ENCODE measurements at regions not wholly inside any gene's neighbourhood (a gene's known extent, or its start where the extent isn't known, plus 50 kb on each side); places are given as distances from the start of the nearest gene placed in this dataset.

GRCh38 chr9:23608456-23608855, 217.6 kb downstream of the ELAVL2 start:
- no peak overlapping the region for H3K4me3 ChIP-seq (ENCODE audit: low read length)
- no peaks in the 10 kb centered on the region for H3K36me3 ChIP-seq (ENCODE audit: control insufficient read depth, insufficient read depth, low read length)
- 53% methylated on average over 2 of the region's 3 CpGs for WGBS (ENCODE audit: insufficient coverage, low lambda C conversion rate)
- H3K27ac ChIP-seq (ENCODE audit: low read length), result no peak overlapping the region
- DNase-seq, result no peak
- no peaks in the 10 kb centered on the region for H3K4me1 ChIP-seq (ENCODE audit: control insufficient read depth, insufficient read depth, low read length)
- no peaks in the 10 kb centered on the region for H3K9me3 ChIP-seq (ENCODE audit: control insufficient read depth, low read depth, low read length)
- no peaks in the 10 kb centered on the region for H3K27me3 ChIP-seq (ENCODE audit: control insufficient read depth, insufficient read depth, low read length)

- H3K36me3 ChIP-seq (ENCODE audit: control insufficient read depth, insufficient read depth, low read length), result no peaks in the 10 kb centered on the region
- no peak for DNase-seq
- WGBS (ENCODE audit: insufficient coverage, low lambda C conversion rate), result 92% methylated on average over 2 of the region's 3 CpGs
Observed at GRCh38 chr9:23611869-23612268, 214.2 kb downstream of the ELAVL2 start.

GRCh38 chr9:23615569-23615968, 210.5 kb downstream of the ELAVL2 start:
- WGBS (ENCODE audit: insufficient coverage, low lambda C conversion rate), result 100% methylated on average over 3 of the region's 6 CpGs
- H3K4me3 ChIP-seq (ENCODE audit: low read length), result no peak overlapping the region
- no peak for DNase-seq

More at GRCh38 chr9:23611869-23612268, 214.2 kb downstream of the ELAVL2 start:
- Histone ChIP-seq H3K27ac (ENCODE audit: low read length) (no peak overlapping the region), H3K4me1 (ENCODE audit: control insufficient read depth, insufficient read depth, low read length) (no peaks in the 10 kb centered on the region), H3K9me3 (ENCODE audit: control insufficient read depth, low read depth, low read length) (no peaks in the 10 kb centered on the region), H3K27me3 (ENCODE audit: control insufficient read depth, insufficient read depth, low read length) (no peaks in the 10 kb centered on the region), H3K4me3 (ENCODE audit: low read length) (no peak overlapping the region)

DNA sequence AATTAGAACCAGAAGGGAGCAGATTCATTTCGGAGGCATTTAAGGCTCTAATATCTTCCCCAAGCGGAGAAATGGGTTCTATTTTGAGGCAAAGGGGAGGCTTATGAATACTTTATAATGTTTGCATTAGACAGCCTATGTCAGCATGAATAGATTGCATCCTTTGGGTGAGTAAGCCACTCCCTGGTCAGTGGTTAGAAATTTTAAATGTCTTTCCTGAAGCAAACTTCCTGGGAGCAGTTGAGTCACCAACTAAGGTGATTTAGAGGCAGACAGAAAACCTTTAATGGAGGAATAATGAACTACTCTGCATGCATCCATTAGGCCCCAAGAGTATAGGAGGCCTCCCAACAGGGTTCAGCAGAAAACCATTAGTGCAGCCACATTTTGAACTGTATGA, 204.9 kb downstream of the ELAVL2 start:
- Histone ChIP-seq H3K27me3 (ENCODE audit: control insufficient read depth, insufficient read depth, low read length) (no peaks in the 10 kb centered on the region), H3K27ac (ENCODE audit: low read length) (no peak overlapping the region), H3K4me1 (ENCODE audit: control insufficient read depth, insufficient read depth, low read length) (no peaks in the 10 kb centered on the region), H3K36me3 (ENCODE audit: control insufficient read depth, insufficient read depth, low read length) (no peaks in the 10 kb centered on the region), H3K4me3 (ENCODE audit: low read length) (no peak overlapping the region), H3K9me3 (ENCODE audit: control insufficient read depth, low read depth, low read length) (no peaks in the 10 kb centered on the region)
- WGBS (ENCODE audit: insufficient coverage, low lambda C conversion rate), result no CpG with 5 or more reads among the region's 2 CpGs
- DNase-seq, result no peak

More at GRCh38 chr9:23615569-23615968, 210.5 kb downstream of the ELAVL2 start:
- H3K9me3 ChIP-seq (ENCODE audit: control insufficient read depth, low read depth, low read length), result no peaks in the 10 kb centered on the region
- no peaks in the 10 kb centered on the region for H3K4me1 ChIP-seq (ENCODE audit: control insufficient read depth, insufficient read depth, low read length)
- no peak overlapping the region for H3K27ac ChIP-seq (ENCODE audit: low read length)
- no peaks in the 10 kb centered on the region for H3K27me3 ChIP-seq (ENCODE audit: control insufficient read depth, insufficient read depth, low read length)
- no peaks in the 10 kb centered on the region for H3K36me3 ChIP-seq (ENCODE audit: control insufficient read depth, insufficient read depth, low read length)

- Histone ChIP-seq H3K4me1 (ENCODE audit: control insufficient read depth, insufficient read depth, low read length) (no peaks in the 10 kb centered on the region), H3K4me3 (ENCODE audit: low read length) (no peak overlapping the region), H3K9me3 (ENCODE audit: control insufficient read depth, low read depth, low read length) (no peaks in the 10 kb centered on the region), H3K27me3 (ENCODE audit: control insufficient read depth, insufficient read depth, low read length) (no peaks in the 10 kb centered on the region), H3K27ac (ENCODE audit: low read length) (no peak overlapping the region), H3K36me3 (ENCODE audit: control insufficient read depth, insufficient read depth, low read length) (no peaks in the 10 kb centered on the region)
- DNase-seq, result no peak
- WGBS (ENCODE audit: insufficient coverage, low lambda C conversion rate), result 57% methylated on average over 1 of the region's 3 CpGs
Observed at GRCh38 chr9:23621924-23622323, 204.1 kb downstream of the ELAVL2 start.

- H3K4me3 ChIP-seq (ENCODE audit: low read length), result no peak overlapping the region
- no peaks in the 10 kb centered on the region for H3K27me3 ChIP-seq (ENCODE audit: control insufficient read depth, insufficient read depth, low read length)
- H3K27ac ChIP-seq (ENCODE audit: low read length), result no peak overlapping the region
- H3K9me3 ChIP-seq (ENCODE audit: control insufficient read depth, low read depth, low read length), result no peaks in the 10 kb centered on the region
- H3K4me1 ChIP-seq (ENCODE audit: control insufficient read depth, insufficient read depth, low read length), result no peaks in the 10 kb centered on the region
- no peaks in the 10 kb centered on the region for H3K36me3 ChIP-seq (ENCODE audit: control insufficient read depth, insufficient read depth, low read length)
- 100% methylated on average over 2 of the region's 4 CpGs for WGBS (ENCODE audit: insufficient coverage, low lambda C conversion rate)
- no peak for DNase-seq
Observed at GRCh38 chr9:23622396-23622795, 203.6 kb downstream of the ELAVL2 start.

DNA sequence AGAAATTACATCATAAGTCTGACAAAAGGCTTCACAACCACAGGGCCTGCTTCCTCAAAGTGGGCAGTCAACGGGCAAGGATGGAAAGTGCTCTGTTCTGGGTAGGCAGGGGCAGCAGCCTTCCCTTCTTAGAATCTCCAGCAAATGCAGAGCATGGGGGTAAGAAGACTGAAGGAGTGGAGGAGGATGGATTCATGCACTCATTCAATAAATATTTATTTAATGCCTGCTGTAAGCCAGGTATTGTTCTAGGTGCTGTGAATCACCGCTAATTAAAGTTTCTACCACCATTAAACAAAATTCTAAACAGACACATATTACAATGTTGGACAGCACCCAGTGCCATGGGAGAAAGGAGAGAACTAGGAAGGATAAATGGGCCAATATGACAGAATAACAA, 195.6 kb downstream of the ELAVL2 start:
- H3K4me1 ChIP-seq (ENCODE audit: control insufficient read depth, insufficient read depth, low read length), result no peaks in the 10 kb centered on the region
- H3K27me3 ChIP-seq (ENCODE audit: control insufficient read depth, insufficient read depth, low read length), result no peaks in the 10 kb centered on the region
- H3K36me3 ChIP-seq (ENCODE audit: control insufficient read depth, insufficient read depth, low read length), result no peaks in the 10 kb centered on the region
- no peak overlapping the region for H3K27ac ChIP-seq (ENCODE audit: low read length)
- H3K9me3 ChIP-seq (ENCODE audit: control insufficient read depth, low read depth, low read length), result no peaks in the 10 kb centered on the region
- no peak for DNase-seq
- 100% methylated on average over 1 of the region's 2 CpGs for WGBS (ENCODE audit: insufficient coverage, low lambda C conversion rate)
- H3K4me3 ChIP-seq (ENCODE audit: low read length), result no peak overlapping the region

DNA sequence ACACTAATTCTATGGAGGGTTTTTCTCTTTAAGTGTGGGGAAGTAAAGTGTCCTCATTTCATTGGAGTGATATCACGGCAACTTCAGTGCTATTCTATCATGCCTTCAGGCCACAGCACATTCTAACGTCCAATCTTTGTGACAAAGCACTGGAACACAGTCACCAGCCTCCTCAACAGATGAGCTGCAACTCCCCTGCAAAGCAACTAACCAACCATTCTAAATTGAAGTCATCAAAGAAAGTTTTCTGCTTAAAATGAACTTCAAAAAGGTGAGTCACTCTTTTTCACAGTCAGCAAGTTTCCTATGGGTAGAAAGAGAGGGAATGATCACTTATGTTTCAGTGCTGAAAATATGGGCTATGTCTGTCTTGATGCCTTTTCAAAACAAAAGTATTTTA, 190.8 kb downstream of the ELAVL2 start:
- H3K36me3 ChIP-seq (ENCODE audit: control insufficient read depth, insufficient read depth, low read length), result no peaks in the 10 kb centered on the region
- no peaks in the 10 kb centered on the region for H3K4me1 ChIP-seq (ENCODE audit: control insufficient read depth, insufficient read depth, low read length)
- no peaks in the 10 kb centered on the region for H3K9me3 ChIP-seq (ENCODE audit: control insufficient read depth, low read depth, low read length)
- no peaks in the 10 kb centered on the region for H3K27me3 ChIP-seq (ENCODE audit: control insufficient read depth, insufficient read depth, low read length)
- no peak for DNase-seq
- H3K4me3 ChIP-seq (ENCODE audit: low read length), result no peak overlapping the region
- WGBS (ENCODE audit: insufficient coverage, low lambda C conversion rate), result no CpG with 5 or more reads among the region's 2 CpGs
- no peak overlapping the region for H3K27ac ChIP-seq (ENCODE audit: low read length)

GRCh38 chr9:23636199-23636598, 189.8 kb downstream of the ELAVL2 start:
- H3K27ac ChIP-seq (ENCODE audit: low read length), result no peak overlapping the region
- H3K4me1 ChIP-seq (ENCODE audit: control insufficient read depth, insufficient read depth, low read length), result no peaks in the 10 kb centered on the region
- H3K27me3 ChIP-seq (ENCODE audit: control insufficient read depth, insufficient read depth, low read length), result no peaks in the 10 kb centered on the region
- no peak overlapping the region for H3K4me3 ChIP-seq (ENCODE audit: low read length)
- H3K36me3 ChIP-seq (ENCODE audit: control insufficient read depth, insufficient read depth, low read length), result no peaks in the 10 kb centered on the region
- H3K9me3 ChIP-seq (ENCODE audit: control insufficient read depth, low read depth, low read length), result no peaks in the 10 kb centered on the region
- 50% methylated on average over 1 of the region's 2 CpGs for WGBS (ENCODE audit: insufficient coverage, low lambda C conversion rate)
- no peak for DNase-seq

- 80% methylated on average over 1 of the region's 3 CpGs for WGBS (ENCODE audit: insufficient coverage, low lambda C conversion rate)
- no peak overlapping the region for H3K27ac ChIP-seq (ENCODE audit: low read length)
- H3K27me3 ChIP-seq (ENCODE audit: control insufficient read depth, insufficient read depth, low read length), result no peaks in the 10 kb centered on the region
- H3K9me3 ChIP-seq (ENCODE audit: control insufficient read depth, low read depth, low read length), result no peaks in the 10 kb centered on the region
- no peak for DNase-seq
- H3K4me1 ChIP-seq (ENCODE audit: control insufficient read depth, insufficient read depth, low read length), result no peaks in the 10 kb centered on the region
- no peaks in the 10 kb centered on the region for H3K36me3 ChIP-seq (ENCODE audit: control insufficient read depth, insufficient read depth, low read length)
- no peak overlapping the region for H3K4me3 ChIP-seq (ENCODE audit: low read length)
Observed at GRCh38 chr9:23638011-23638410, 188.0 kb downstream of the ELAVL2 start.

DNA sequence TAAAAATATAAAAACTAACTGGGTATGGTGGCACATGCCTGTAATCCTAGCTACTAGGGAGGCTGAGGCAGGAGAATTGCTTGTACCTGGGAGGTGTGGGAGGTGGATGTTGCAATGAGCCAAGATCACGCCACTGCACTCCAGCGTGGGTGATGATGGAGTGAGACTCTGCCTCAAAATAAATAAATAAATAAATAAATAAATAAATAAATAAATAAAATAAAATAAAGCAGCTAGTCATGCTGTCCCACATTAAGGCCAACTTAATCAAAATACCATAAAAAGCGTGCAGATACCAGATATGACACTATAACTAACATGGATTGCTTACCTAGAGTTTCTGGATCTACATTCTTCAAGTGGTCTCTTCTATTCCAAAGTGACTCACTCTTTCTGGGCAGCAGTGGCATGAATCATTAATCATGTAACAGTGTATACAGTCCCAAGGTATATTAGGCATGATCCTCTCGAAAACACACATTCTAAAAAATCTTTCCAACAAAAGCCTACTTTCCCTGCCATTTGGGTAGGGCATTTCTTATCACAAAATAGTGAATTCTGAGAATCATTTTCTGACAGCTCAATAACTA, 187.1 kb downstream of the ELAVL2 start:
- H3K36me3 ChIP-seq (ENCODE audit: control insufficient read depth, insufficient read depth, low read length), result no peaks in the 10 kb centered on the region
- no peak for DNase-seq
- H3K4me3 ChIP-seq (ENCODE audit: low read length), result no peak overlapping the region
- H3K27me3 ChIP-seq (ENCODE audit: control insufficient read depth, insufficient read depth, low read length), result no peaks in the 10 kb centered on the region
- H3K27ac ChIP-seq (ENCODE audit: low read length), result no peak overlapping the region
- no peaks in the 10 kb centered on the region for H3K9me3 ChIP-seq (ENCODE audit: control insufficient read depth, low read depth, low read length)
- 100% methylated on average over 4 of the region's 4 CpGs for WGBS (ENCODE audit: insufficient coverage, low lambda C conversion rate)
- no peaks in the 10 kb centered on the region for H3K4me1 ChIP-seq (ENCODE audit: control insufficient read depth, insufficient read depth, low read length)

Measured in large intestine (tissue), 3 donors.